GM23338 (cell line): ENCODE measurements at regions not wholly inside any gene's neighbourhood (a gene's known extent, or its start where the extent isn't known, plus 50 kb on each side); places are given as distances from the start of the nearest gene placed in this dataset.
A peak's percentile ranks its signal among the peaks of the same experiment; 100 is the strongest.

Experiments used
- ATAC-seq: fragments of 200-7000 bp; cut with Tn5 transposase; 3 replicates; pipeline ENCODE4 v1.9.1; 2020
- DNase-seq: peaks from one replicate; pipeline ENCODE4 v3.0.0-alpha.2; 2015; ENCODE audit warnings: low spot score
- H2AFZ ChIP-seq: fragments of 200-600 bp; sonication (generic); 2 replicates; pipeline ENCODE4 v1.8.0; 2016; ENCODE audit warnings: antibody characterized with exemption, mild to moderate bottlenecking, moderate library complexity
- H3F3A ChIP-seq: fragments of 200-600 bp; sonication (generic); replicated peaks from 2 replicates; pipeline ENCODE4 v1.8.0; 2017; ENCODE audit warnings: antibody characterized with exemption, mixed run types, low read depth
- H3K27ac ChIP-seq: fragments of 200-600 bp; sonication (generic); 2 replicates; pipeline ENCODE4 v1.6.1; 2016; ENCODE audit warnings: low read depth
- H3K27me3 ChIP-seq: fragments of 200-600 bp; sonication (generic); 2 replicates; pipeline ENCODE4 v1.8.0; 2016; ENCODE audit warnings: mild to moderate bottlenecking, mixed run types, moderate library complexity; ENCODE audit not compliant: insufficient read depth
- H3K36me3 ChIP-seq: fragments of 200-600 bp; sonication (generic); 2 replicates; pipeline ENCODE4 v1.8.0; 2016; ENCODE audit warnings: mild to moderate bottlenecking; ENCODE audit not compliant: insufficient read depth
- H3K4me1 ChIP-seq: fragments of 200-600 bp; sonication (generic); 2 replicates; pipeline ENCODE4 v1.8.0; 2016; ENCODE audit warnings: mild to moderate bottlenecking, moderate library complexity; ENCODE audit not compliant: insufficient read depth
- H3K4me2 ChIP-seq: fragments of 200-600 bp; sonication (generic); 2 replicates; pipeline ENCODE4 v1.7.1; 2017; ENCODE audit warnings: mixed run types
- H3K4me3 ChIP-seq: fragments of 200-600 bp; sonication (generic); 2 replicates; pipeline ENCODE4 v1.6.1; 2016; ENCODE audit warnings: mixed run types
- H3K79me2 ChIP-seq: fragments of 200-600 bp; sonication (generic); replicated peaks from 2 replicates; pipeline ENCODE4 v1.8.0; 2017; ENCODE audit warnings: mild to moderate bottlenecking; ENCODE audit not compliant: insufficient read depth
- H3K9me2 ChIP-seq: fragments of 200-600 bp; sonication (generic); 2 replicates; pipeline ENCODE4 v1.8.0; 2017; ENCODE audit not compliant: insufficient read depth
- H4K20me1 ChIP-seq: fragments of 200-600 bp; sonication (generic); replicated peaks from 2 replicates; pipeline ENCODE4 v1.8.0; 2017; ENCODE audit warnings: mild to moderate bottlenecking; ENCODE audit not compliant: insufficient read depth
- H3K27ac Mint-ChIP-seq: 2 replicates; pipeline ENCODE4 v1.8.0; 2020; ENCODE audit warnings: inconsistent platforms, mild to moderate bottlenecking, moderate library complexity, mixed read lengths
- H3K27me3 Mint-ChIP-seq: 3 replicates; pipeline ENCODE4 v1.8.0; 2022; ENCODE audit warnings: low read depth, mild to moderate bottlenecking, moderate library complexity, mixed read lengths, inconsistent platforms; ENCODE audit not compliant: insufficient read depth, poor library complexity
- H3K36me3 Mint-ChIP-seq: 3 replicates; pipeline ENCODE4 v1.8.0; 2021; ENCODE audit warnings: low read depth, mild to moderate bottlenecking, inconsistent platforms, moderate library complexity, mixed read lengths
- H3K4me1 Mint-ChIP-seq: 3 replicates; pipeline ENCODE4 v1.8.0; 2020; ENCODE audit warnings: mild to moderate bottlenecking, inconsistent platforms, mixed read lengths
- H3K4me3 Mint-ChIP-seq: 3 replicates; pipeline ENCODE4 v1.8.0; 2021; ENCODE audit warnings: moderate library complexity, mild to moderate bottlenecking, inconsistent platforms, mixed read lengths
- H3K9me3 Mint-ChIP-seq: 3 replicates; pipeline ENCODE4 v1.8.0; 2020; ENCODE audit warnings: moderate library complexity, mild to moderate bottlenecking, inconsistent platforms, mixed read lengths
- CTCF ChIP-seq, 2 experiments: fragments of 200-600 bp in 1 of 2; sonication (generic) in 1 of 2; conservative IDR thresholded peaks; 2 replicates each; pipeline versions ENCODE4 v1.5.1 to v1.6.1; 2016 to 2017; ENCODE audit warnings: antibody characterized with exemption in 2 of 2, low read depth in 2 of 2, mild to moderate bottlenecking in 2 of 2, moderate library complexity in 1 of 2
- ETS1 ChIP-seq: IDR thresholded peaks from 2 replicates; pipeline ENCODE4 v1.6.1; 2016; ENCODE audit warnings: antibody characterized with exemption
- EZH2 ChIP-seq: fragments of 200-600 bp; sonication (generic); IDR thresholded peaks from one replicate; pipeline ENCODE4 v1.8.0; 2017; ENCODE audit warnings: antibody characterized with exemption, mild to moderate bottlenecking, low read depth; ENCODE audit not compliant: unreplicated experiment
- EZH2phosphoT487 ChIP-seq: fragments of 200-600 bp; sonication (generic); IDR thresholded peaks from one replicate; pipeline ENCODE4 v1.8.1; 2018; ENCODE audit warnings: antibody characterized with exemption; ENCODE audit not compliant: unreplicated experiment
- JUNB ChIP-seq: IDR thresholded peaks from one replicate; pipeline ENCODE4 v1.6.1; 2016; ENCODE audit warnings: antibody characterized with exemption; ENCODE audit not compliant: unreplicated experiment
- POLR2AphosphoS5 ChIP-seq: IDR thresholded peaks from 2 replicates; pipeline ENCODE4 v1.6.1; 2016; ENCODE audit warnings: antibody characterized with exemption, low read depth
- ZNF114 ChIP-seq: fragments of 250-450 bp; sonication (Bioruptor Pico); IDR thresholded peaks from 2 replicates; pipeline ENCODE4 v1.5.0; 2020; ENCODE audit warnings: mild to moderate bottlenecking, moderate library complexity
- ZNF462 ChIP-seq: fragments of 250-450 bp; sonication (Bioruptor Pico); IDR thresholded peaks from 2 replicates; pipeline ENCODE4 v1.5.0; 2020; ENCODE audit warnings: mild to moderate bottlenecking, moderate library complexity

- no peak for TF ChIP-seq EZH2
- TF ChIP-seq JUNB = no peak
- TF ChIP-seq EZH2phosphoT487 = no peak
- TF ChIP-seq POLR2AphosphoS5 = no peak
- no peak for TF ChIP-seq ZNF114 (CRISPR knock-in tag)
- TF ChIP-seq ZNF462 = no peak
These were observed 593.3 kb downstream of the CDK5RAP2 start (continued) for GRCh38 chr9:119986713-119987112.

- H3K9me2 ChIP-seq = 0 out of 2 replicates have a peak, but pooled peaks cover 8% of the 10 kb centered on the region
- Mint-ChIP-seq H3K9me3 (no peaks in the 10 kb centered on the region), H3K4me3 (no peak overlapping the region), H3K4me1 (no peaks in the 10 kb centered on the region), H3K36me3 (no peaks in the 10 kb centered on the region), H3K27ac (no peak overlapping the region), H3K27me3 (no peaks in the 10 kb centered on the region)
- H3K79me2 ChIP-seq = no peaks in the 10 kb centered on the region
- H3K4me1 ChIP-seq = no peaks in the 10 kb centered on the region
- no peaks in the 10 kb centered on the region for H4K20me1 ChIP-seq
- no peaks in the 10 kb centered on the region for H3K27me3 ChIP-seq
- no peak overlapping the region for H3K27ac ChIP-seq
- no peak overlapping the region for H2AFZ ChIP-seq
- no peak for DNase-seq
- no peak for TF ChIP-seq ETS1
- peak in 1 of 2 experiments; percentile 28; a peak in 2 of 4 replicates for TF ChIP-seq CTCF (conservative IDR thresholded peaks at IDR 0.05; ENCODE audit: low read depth in 2 of 2)
- H3K4me3 ChIP-seq = no peak overlapping the region
- H3F3A ChIP-seq = no peaks in the 10 kb centered on the region
- H3K36me3 ChIP-seq = no peaks in the 10 kb centered on the region
- ATAC-seq = no peak
- no peak overlapping the region for H3K4me2 ChIP-seq
These were observed 593.8 kb downstream of the CDK5RAP2 start for GRCh38 chr9:119986205-119986604.
